GM21423 (cell line): ENCODE measurements at regions not wholly inside any gene's neighbourhood (a gene's known extent, or its start where the extent isn't known, plus 50 kb on each side); places are given as distances from the start of the nearest gene placed in this dataset.
"Not testable (repeated sequence)": the region's sequence is repeated elsewhere in the genome, so short reads cannot be mapped to it uniquely, and the experiment has no call there.

ENCODE experiments used
- ATAC-seq: cut with Tn5 transposase; IDR thresholded peaks from one replicate; pipeline ENCODE4 v1.9.1; 2021; ENCODE audit warnings: mild to moderate bottlenecking, moderate library complexity; ENCODE audit not compliant: unreplicated experiment

DNA sequence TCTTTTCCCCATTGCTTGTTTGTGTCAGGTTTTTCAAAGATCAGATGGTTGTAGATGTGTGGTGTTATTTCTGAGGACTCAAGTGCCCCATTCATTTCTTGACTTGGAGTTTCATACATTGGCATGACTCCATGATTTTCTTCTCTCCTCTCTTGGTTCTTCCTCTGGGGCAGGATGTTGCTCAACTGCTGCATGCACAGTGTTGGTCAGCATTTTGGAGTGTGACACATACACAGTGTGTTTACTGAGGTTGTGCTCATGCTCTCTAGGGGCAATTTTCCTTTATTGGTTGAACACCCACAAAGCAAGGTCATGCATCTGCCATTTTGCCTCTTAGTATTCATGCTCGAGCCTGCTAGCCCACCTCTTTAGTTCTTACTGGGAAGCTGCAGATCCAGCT lies 1993.8 kb downstream of the ARAP2 start:
- no peak for ATAC-seq

DNA sequence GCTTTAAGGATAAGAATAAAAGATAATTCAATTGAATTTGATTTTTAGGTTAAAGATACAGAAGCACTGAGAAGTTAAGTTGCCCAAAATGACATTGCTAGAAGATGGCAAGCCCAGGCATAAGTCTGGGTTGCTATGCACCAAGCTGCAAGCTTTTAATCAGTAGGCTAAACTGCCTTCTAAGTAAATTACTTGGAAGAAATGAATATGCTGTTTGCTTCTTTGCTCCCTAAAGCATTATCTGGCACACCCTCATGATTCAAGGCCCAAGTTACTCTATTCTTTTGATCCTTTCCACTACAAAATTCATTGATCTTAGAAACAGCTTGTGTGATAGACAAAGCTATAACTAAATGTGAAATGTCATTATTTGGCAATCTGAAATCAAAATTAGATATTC lies 1991.1 kb downstream of the ARAP2 start:
- no peak for ATAC-seq

DNA sequence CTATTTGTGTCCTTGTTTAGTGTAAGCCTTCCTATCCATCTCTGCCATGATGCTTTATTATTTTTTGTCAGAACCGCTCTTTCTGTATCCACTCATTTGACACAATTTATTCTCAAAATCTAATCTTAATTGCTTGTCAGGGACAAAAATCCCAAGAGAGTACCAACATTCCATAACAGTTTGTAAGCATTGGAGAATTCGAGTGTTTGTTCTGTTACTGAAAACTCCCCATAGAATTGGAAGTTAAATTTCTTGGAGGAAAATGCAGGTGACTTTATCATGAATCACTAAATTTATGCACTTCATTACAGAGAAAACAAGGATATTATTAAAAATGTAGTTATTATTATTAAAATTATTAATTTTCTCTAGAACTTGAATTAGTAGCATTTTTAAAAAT lies 1986.1 kb downstream of the ARAP2 start:
- no peak for ATAC-seq

DNA sequence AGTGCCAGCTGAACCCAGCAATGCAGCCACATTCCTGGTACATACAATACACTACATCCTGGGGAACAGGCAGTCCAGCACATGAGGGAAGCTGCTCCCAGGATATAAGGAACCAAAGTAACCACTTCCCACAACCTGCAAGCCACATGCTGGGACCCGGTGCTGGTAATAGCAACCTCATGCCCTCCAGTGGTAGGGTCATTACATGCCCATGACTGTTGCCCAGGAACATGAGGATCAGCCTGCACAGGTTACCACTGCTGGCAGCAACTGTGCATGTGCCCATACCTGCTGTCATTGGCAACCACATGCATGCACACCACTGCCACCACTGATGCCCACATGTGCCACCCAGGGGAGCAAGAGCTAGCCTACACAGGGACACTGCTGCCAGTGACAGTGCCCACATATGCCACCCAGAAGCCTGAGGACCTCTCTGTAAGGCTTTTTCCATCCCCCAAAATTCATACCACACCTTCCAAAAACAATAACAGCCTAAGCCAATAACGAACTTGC lies 1982.5 kb downstream of the ARAP2 start:
- ATAC-seq: no peak

DNA sequence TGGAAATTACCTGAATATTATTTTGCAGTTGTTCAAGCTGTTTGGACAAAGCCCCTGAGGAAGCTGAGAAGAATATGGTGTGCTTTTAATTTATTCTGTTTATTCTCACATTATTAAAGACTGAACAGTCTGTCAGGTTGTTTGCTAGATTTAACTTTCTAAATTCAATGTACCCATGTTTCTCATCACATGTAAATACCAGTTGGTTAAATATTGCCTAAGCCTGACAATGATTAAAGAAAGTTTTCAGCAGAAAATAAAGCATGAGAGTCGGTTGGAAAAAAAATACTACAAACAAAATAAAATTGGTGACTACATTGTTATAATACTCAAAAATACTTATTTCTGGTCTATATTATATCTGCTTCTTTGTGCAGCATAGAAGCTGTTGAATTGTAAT lies 1974.7 kb downstream of the ARAP2 start:
- ATAC-seq: no peak

DNA sequence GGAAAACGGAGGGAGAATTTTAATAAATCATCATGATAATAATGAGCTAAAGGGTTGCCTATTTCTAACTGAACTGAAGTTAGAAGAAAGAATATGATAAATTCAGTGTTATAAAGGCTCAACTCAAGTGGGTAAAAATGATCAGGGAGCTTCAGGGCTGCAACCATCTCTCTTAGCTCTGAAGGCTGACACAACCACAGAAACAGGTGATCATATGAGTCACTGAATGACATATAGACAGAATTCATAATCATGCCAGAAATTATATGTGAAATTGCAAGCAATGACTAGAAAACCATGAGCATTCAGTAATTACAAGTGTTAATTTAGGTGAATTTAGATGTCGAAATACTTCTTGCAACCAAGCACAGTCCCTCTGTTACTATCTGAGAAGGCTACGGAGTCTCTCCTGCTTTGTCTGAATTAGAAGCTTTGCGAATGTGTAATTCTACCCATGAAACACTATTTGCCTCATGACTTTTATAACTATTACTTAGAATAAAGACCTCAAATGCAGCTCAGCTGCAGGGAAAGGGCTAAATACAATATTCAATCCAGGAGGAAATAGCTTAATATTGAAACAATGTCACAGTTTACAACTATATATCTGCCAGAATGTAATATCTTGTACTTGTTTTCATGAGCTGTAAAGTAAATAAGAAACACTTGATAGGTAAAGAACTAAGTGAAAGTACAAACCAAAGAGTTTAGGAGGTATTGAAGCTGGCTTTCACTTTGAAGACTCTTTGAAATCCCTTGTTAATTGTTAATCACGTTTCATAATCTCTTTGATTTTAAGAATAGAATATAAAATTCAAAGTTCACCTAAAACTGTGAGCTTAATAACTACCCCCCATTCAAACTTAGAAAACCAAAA lies 1972.6 kb downstream of the ARAP2 start:
- ATAC-seq: no peak

DNA sequence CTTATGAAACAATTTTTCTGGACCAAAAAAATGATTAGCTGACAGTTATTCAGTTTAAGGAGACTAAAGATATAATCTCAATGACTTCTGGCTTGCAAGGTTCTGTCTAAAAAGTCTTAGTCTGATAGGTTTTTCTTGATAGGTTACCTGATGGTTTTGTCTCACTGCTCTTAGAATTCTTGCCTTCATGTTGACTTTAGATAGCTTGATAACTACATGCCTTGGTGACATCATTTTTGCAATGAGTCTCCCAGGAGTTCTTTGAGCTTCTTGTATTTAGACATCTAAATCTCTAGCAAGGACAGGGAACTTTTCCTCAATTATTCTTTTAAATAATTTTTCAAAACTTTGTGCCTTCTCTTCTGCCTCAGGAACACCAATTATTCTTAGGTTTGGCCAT lies 1965.3 kb downstream of the ARAP2 start:
- no peak for ATAC-seq

DNA sequence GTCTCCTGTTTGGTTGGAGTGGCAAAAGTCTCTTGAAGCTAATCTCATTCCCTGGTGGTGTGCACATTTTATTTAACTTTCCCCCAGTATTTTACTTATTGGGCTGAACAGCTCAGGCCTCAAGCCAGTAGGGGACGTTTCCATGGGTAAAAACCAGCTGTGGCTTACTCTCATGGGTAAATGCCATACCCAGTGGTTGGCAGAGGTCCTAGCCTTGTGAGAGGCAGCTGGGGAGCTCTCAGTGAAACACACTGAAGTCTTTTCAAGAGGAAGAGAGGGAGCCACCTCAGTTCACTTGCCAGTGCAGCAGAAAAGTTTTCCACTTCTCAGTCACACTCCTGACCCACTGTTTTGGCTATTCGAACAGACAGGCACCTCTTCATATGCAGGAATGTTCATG lies 1964.2 kb downstream of the ARAP2 start:
- ATAC-seq: no peak

DNA sequence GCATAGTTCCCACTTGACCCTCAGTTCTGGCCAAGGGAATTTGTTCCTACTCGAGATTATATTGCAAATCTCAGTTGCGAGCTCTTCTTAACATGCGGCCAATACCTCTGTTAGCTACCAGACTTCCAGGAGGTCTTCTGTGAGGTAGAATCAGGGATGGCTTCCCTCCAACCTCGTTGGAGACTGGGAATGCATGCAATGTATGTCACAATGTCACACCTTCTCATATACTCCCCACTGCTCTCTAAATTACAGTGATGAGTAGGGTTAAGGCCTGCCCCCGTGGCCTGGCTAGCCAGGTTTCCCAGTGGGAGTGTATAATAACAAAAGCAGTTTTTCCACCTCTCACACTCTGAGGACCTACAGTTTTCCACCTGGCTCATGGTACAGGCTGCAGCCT lies 1962.5 kb downstream of the ARAP2 start:
- ATAC-seq: no peak

DNA sequence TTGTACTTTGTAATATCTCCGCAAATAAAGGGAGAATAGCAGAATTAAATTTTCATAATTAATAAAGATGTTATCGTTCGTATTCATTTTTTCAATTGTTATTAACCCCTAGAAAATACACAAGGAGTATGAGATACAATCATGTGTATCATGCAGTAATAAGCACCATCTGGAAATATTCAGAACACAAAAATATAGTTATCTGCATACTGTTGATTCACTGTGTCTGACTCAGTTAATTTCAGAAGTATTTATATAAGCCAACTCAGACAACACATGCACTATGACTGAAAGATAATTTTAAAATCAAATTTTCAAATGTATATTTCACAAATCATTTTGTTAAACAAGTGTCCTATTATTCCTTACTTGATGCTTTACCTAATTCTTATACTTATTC lies 1954.8 kb downstream of the ARAP2 start:
- no peak for ATAC-seq

DNA sequence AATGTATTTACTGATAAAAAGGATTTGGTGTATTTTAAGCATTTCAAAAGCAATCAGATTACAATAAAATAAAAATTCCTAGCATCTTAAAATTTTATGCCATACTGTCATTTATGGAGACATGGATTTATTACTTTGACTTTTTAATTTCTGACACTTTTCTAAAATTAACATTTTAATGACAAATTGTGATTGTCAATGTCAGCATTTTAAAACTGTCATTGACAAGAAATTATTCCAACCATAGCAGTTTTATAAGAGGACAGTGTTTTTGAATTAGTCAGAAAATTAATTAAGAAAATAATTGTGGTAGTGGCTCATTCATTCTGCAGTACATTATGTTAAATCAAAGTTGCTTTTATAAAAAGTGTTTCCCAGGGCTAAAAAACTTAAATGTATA lies 1954.4 kb downstream of the ARAP2 start:
- ATAC-seq: no peak

DNA sequence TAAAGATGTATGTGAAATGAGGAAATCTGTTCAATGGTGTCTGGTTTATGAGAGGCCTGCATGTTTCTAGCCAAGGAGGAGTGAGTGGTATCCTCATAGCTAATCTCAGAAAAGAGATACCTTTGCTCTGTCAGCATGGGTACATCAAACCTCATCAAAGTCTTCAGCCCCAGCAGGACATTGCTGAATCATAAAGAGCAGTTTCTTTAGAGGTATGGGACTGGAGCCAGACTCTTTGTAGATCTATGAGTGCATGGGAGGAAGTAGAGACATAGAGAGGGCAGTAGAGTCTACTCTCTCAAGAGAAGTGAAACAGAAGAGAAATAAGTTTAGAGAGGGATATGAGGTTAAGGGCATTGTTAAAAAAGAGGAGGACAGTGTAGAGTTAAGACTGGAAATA lies 1950.9 kb downstream of the ARAP2 start:
- no peak for ATAC-seq

DNA sequence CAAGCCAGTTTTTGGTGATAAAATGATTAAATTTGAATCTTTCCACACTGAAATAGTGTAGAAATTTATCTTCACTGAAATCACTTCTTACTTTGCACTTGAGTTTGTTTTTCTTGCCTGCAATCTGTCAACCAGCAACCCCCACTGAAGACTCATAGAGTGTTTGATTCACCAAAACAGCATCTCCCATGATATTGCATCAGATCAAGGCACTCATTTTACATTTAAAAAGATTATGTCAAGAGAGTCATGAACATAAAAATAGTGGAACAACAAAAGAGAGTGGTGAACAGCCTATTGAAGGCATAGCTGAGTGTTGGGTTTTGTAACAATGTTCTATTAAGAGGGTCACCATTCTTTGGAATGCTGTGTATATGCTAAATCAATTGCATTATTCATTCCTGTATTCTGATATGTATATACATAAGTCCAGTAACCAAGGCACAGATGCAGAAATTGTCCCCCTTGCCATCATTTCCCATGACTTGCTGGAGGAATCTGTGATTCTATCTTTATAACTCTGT lies 1934.9 kb downstream of the ARAP2 start:
- ATAC-seq: no peak

DNA sequence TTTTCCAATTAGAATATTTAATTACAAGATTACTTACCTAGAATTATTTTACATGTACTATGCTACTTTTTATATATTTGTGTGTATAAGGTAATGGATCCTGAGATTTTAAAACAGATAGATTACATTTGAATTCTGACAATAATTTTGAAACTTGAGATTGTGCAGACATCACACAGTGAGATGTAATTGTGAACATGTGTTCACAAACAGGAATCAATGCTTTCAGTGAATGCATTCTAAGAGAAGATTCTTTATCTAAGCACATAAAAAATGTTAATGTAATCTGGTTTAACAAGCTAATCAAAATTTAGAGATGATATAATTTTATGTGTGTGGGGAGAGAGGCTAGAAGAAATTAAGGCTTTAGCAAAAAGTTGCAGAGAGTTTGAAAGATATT lies 1925.5 kb downstream of the ARAP2 start:
- no peak for ATAC-seq

DNA sequence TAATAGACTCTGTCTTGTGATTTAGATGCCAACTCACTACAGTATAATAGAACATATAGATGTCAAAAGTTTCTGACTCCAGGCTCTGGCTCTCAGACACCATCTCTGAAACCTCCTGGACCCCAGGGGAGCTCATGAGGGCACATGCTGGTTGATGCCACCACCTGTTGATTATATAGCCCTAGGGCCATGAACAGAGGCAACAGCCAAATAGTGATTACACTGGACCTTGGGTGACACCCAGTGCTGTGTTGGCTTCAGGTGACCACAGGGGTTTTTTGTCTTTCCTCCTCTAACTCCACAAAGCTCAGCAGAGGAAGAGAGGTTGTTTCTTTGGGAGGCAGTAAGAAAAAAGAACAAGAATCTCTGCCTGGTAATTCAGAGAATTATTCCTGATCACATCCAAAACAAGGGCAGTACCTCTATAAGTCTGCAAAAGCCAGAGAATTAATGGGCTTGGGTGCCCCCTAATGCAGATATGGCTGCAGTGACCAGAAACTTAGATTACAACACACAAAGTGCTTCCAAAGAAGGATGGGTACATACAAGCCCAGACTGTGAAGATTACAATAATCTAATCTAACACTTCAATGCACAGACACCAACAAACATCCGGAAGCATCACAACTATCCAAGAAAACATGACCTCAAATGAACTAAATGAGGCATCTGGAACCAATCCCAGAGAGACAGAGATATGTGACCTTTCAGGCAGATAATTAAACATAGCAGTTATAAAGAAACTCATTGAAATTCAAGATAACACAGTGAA lies 1920.6 kb downstream of the ARAP2 start:
- no peak for ATAC-seq

DNA sequence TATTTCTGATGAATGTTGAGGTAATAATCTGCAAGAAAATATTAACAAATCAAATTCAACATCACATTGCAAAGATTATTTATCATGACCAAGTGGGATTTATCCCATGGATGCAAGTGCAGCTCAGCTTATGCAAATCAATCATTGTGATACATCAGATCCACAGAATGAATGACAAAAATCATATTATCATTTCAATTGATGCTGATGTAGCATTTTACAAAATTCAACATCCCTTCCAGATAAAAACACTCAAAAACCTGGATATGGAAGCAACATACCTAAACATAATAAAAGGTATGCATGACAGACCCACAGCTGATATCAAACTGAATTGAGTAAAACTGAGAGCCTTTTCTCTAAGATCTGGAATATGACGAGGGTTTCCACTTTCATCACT lies 1915.4 kb downstream of the ARAP2 start:
- no peak for ATAC-seq

DNA sequence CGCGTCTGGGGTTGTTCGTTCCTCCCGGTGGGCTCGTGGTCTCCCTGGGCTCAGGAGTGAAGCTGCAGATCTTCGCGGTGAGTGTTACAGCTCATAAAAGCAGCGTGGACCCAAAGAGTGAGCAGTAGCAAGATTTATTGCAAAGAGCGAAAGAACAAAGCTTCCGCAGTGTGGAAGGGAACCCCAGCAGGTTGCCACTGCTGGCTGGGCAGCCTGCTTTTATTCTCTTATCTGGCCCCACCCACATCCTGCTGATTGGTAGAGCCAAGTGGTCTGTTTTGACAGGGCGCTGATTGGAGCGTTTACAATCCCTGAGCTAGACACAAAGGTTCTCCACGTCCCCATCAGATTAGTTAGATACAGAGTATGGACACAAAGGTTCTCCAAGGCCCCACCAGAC lies 1909.2 kb downstream of the ARAP2 start:
- not testable (repeated sequence) for ATAC-seq

DNA sequence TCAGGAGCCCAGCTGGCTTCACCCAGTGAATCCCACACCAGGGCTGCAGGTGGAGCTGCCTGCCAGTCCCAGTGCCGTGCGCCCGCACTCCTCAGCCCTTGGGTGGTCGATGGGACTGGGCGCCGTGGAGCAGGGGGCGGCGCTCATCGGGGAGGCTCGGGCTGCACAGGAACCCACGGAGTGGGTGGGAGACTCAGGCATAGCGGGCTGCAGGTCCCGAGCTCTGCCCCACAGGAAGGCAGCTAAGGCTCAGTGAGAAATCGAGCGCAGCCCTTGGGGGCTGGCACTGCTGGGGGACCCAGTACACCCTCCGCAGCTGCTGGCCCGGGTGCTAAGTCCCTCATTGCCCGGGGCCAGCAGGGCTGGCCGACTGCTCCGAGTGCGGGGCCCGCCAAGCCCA lies 1908.8 kb downstream of the ARAP2 start:
- ATAC-seq: not testable (repeated sequence)

DNA sequence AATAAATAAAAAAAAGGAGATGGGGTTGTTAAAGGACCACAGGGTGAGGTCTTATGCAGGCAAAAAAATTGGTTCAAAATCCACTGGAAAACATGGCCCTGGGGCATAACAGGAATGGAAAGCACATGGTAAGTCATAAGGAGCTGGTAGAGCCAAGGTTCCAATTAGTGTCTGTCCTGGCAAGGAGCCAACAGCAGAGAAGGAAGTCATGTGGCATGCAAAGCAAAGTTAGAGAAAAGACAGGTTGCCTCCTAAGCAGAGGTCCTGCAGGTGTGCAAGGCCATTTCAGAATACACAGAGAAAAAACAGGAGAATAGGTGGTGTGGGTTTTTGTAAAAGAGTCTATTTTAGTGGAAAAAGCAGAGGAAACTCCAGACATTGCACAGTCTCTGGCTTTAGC lies 1881.7 kb downstream of the ARAP2 start:
- no peak for ATAC-seq

DNA sequence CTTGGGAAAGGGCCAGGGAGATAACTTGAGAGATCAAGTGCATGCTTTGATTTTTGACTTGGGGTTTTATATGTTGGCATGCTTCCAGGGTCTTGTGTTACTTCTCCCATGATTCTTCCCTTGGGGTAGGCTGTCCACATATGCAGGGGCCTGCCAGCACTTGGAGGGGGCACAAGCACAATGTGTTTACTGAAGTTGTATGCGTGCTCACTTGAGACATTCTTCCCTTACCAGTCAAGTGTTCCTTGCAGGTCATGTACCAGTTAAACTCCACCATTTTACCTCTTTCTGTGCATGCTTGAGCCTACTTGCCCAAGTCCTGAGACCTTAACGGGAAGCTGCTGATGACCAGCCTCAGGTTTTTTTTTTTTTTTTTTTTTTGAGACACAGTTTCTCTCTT lies 1880.5 kb downstream of the ARAP2 start:
- ATAC-seq: no peak

DNA sequence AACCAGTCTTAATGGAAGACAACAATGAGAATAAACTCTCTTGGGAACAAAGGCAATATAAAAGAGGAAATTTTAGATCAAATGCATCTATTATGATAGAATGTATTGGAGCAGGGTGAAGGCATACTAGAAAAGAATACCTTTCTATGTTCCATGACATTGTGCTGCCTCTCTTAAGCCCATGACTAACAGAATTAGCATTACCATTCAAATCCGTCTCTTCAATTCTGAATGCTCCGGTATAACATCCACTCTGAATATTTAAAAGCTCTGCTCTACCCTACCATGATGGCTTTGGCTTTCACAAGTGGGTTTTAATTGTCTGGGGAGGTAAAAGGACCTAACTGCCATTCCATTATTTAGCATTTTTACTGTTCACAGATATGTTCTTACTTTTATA lies 1878.4 kb downstream of the ARAP2 start:
- ATAC-seq: no peak

DNA sequence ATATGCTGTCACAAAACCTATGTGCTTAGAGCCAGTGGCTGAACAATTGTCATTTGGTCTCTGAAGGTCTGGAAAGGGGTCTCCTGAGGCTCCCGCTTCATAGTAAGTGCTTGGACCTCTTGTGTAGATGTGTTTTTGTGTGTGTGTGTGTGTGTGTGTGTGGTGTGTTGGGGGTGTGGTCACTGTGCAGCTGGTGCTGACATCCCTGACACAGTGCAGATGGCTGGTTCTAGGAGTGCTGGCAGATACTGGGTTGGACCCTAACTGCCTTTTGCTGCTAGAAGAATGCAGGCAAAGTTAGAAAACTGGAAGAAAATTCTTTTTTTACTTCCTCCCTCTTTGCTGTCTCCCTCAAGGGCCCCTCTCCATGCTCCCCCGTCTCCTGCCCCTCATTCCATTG lies 1872.6 kb downstream of the ARAP2 start:
- no peak for ATAC-seq
